ENCODE measurements at regions not wholly inside any gene's neighbourhood (a gene's known extent, or its start where the extent isn't known, plus 50 kb on each side); places are given as distances from the start of the nearest gene placed in this dataset.

DNA sequence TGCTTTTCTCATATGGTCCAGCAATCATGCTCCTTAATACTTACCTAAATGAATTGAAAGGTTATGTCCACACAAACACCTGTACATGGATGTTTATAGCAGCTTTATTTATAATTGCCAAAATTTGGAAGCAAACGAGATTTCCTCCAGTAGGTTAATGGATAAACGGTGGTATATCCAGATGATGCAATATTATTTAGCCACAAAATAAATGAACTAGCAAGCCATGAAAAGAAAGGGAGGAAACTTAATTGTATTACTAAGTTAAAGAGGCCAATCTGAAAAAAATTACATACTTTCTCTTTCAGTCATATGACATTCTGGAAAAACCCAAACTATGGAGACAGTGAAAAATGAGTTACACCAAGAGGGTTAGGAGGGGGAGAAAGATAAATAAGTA is 76.3 kb upstream of the LRRC7 start:
- TF ChIP-seq, protein P1, sequence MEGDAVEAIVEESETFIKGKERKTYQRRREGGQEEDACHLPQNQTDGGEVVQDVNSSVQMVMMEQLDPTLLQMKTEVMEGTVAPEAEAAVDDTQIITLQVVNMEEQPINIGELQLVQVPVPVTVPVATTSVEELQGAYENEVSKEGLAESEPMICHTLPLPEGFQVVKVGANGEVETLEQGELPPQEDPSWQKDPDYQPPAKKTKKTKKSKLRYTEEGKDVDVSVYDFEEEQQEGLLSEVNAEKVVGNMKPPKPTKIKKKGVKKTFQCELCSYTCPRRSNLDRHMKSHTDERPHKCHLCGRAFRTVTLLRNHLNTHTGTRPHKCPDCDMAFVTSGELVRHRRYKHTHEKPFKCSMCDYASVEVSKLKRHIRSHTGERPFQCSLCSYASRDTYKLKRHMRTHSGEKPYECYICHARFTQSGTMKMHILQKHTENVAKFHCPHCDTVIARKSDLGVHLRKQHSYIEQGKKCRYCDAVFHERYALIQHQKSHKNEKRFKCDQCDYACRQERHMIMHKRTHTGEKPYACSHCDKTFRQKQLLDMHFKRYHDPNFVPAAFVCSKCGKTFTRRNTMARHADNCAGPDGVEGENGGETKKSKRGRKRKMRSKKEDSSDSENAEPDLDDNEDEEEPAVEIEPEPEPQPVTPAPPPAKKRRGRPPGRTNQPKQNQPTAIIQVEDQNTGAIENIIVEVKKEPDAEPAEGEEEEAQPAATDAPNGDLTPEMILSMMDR (IDR thresholded peaks at IDR 0.05; ENCODE audit: insufficient read depth, low read length): no peak
- TF ChIP-seq, protein P2, sequence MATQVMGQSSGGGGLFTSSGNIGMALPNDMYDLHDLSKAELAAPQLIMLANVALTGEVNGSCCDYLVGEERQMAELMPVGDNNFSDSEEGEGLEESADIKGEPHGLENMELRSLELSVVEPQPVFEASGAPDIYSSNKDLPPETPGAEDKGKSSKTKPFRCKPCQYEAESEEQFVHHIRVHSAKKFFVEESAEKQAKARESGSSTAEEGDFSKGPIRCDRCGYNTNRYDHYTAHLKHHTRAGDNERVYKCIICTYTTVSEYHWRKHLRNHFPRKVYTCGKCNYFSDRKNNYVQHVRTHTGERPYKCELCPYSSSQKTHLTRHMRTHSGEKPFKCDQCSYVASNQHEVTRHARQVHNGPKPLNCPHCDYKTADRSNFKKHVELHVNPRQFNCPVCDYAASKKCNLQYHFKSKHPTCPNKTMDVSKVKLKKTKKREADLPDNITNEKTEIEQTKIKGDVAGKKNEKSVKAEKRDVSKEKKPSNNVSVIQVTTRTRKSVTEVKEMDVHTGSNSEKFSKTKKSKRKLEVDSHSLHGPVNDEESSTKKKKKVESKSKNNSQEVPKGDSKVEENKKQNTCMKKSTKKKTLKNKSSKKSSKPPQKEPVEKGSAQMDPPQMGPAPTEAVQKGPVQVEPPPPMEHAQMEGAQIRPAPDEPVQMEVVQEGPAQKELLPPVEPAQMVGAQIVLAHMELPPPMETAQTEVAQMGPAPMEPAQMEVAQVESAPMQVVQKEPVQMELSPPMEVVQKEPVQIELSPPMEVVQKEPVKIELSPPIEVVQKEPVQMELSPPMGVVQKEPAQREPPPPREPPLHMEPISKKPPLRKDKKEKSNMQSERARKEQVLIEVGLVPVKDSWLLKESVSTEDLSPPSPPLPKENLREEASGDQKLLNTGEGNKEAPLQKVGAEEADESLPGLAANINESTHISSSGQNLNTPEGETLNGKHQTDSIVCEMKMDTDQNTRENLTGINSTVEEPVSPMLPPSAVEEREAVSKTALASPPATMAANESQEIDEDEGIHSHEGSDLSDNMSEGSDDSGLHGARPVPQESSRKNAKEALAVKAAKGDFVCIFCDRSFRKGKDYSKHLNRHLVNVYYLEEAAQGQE (IDR thresholded peaks at IDR 0.05; ENCODE audit: insufficient replicate concordance, low read depth): no peak
- no peak for TF ChIP-seq SPI1 (IDR thresholded peaks at IDR 0.05; ENCODE audit: borderline replicate concordance, low read depth)
- no peak for TF ChIP-seq POLR2AphosphoS5 (IDR thresholded peaks at IDR 0.05; ENCODE audit: low read depth)
- no peak for TF ChIP-seq GABPA (IDR thresholded peaks at IDR 0.05; ENCODE audit: low read depth)

All from HL-60 (cell line).